Brain microvascular endothelial cell (primary cell): ENCODE measurements at regions not wholly inside any gene's neighbourhood (a gene's known extent, or its start where the extent isn't known, plus 50 kb on each side); places are given as distances from the start of the nearest gene placed in this dataset.
"Not testable (repeated sequence)": the region's sequence is repeated elsewhere in the genome, so short reads cannot be mapped to it uniquely, and the experiment has no call there.

Experiments
- DNase-seq: peaks from one replicate; pipeline ENCODE4 v3.0.0-alpha.2; 2020
- H3K27ac ChIP-seq: fragments of 250-450 bp; sonication (Bioruptor Pico); 2 replicates; pipeline ENCODE4 v1.5.1; 2020; ENCODE audit warnings: mild to moderate bottlenecking, moderate library complexity
- H3K27me3 ChIP-seq: fragments of 250-450 bp; sonication (Bioruptor Pico); replicated peaks from 2 replicates; pipeline ENCODE4 v1.5.1; 2020; ENCODE audit warnings: mild to moderate bottlenecking
- H3K36me3 ChIP-seq: fragments of 250-450 bp; sonication (Bioruptor Pico); replicated peaks from 2 replicates; pipeline ENCODE4 v1.5.1; 2020; ENCODE audit warnings: mild to moderate bottlenecking
- H3K4me3 ChIP-seq: 2 replicates; pipeline ENCODE4 v1.5.1; 2011; ENCODE audit warnings: low read depth, mild to moderate bottlenecking, control low read depth, low read length, moderate library complexity
- CTCF ChIP-seq: IDR thresholded peaks from 2 replicates; pipeline ENCODE4 v1.5.1; 2011; ENCODE audit warnings: low read depth, mild to moderate bottlenecking, moderate library complexity, low read length, control low read depth, inconsistent platforms; ENCODE audit errors: missing control alignments
- in situ Hi-C: cut with HindIII; loops from 2 replicates; pipeline ENCODE4 v1.10.0; 2017; ENCODE audit warnings: low sequenced_read_pairs, low pct_ligation_motif_present

- no peak for TF ChIP-seq CTCF
- Histone ChIP-seq H3K27ac (no peak overlapping the region), H3K36me3 (no peaks in the 10 kb centered on the region), H3K27me3 (no peaks in the 10 kb centered on the region), H3K4me3 (no peak overlapping the region)
- no peak for DNase-seq
- in situ Hi-C loops, result no loop called here
Measured at GRCh38 chr12:102329883-102330282, 132.2 kb upstream of the PMCH start.

GRCh38 chr12:102326982-102327381 lies 129.3 kb upstream of the PMCH start:
- H3K4me3 ChIP-seq, result no peak overlapping the region
- no peak for TF ChIP-seq CTCF
- H3K36me3 ChIP-seq, result no peaks in the 10 kb centered on the region
- no peak for DNase-seq
- no peak overlapping the region for H3K27ac ChIP-seq
- no peaks in the 10 kb centered on the region for H3K27me3 ChIP-seq
- in situ Hi-C loops, result no loop called here

GRCh38 chr12:102325108-102325507 lies 127.5 kb upstream of the PMCH start:
- H3K4me3 ChIP-seq, DNase-seq, H3K27ac ChIP-seq, in situ Hi-C loops, H3K27me3 ChIP-seq, H3K36me3 ChIP-seq: not testable (repeated sequence)

GRCh38 chr12:102323799-102324198 lies 126.2 kb upstream of the PMCH start:
- Histone ChIP-seq H3K36me3 (no peaks in the 10 kb centered on the region), H3K27me3 (no peaks in the 10 kb centered on the region), H3K4me3 (no peak overlapping the region), H3K27ac (no peak overlapping the region)
- no peak for DNase-seq
- in situ Hi-C loops, result no loop called here
- TF ChIP-seq CTCF, result no peak

- Histone ChIP-seq H3K27me3 (no peaks in the 10 kb centered on the region), H3K27ac (no peak overlapping the region), H3K4me3 (no peak overlapping the region), H3K36me3 (no peaks in the 10 kb centered on the region)
- DNase-seq, result no peak
- in situ Hi-C loops, result no loop called here
- no peak for TF ChIP-seq CTCF
Measured at GRCh38 chr12:102322254-102322653, 124.6 kb upstream of the PMCH start.

- in situ Hi-C loops, result no loop called here
- Histone ChIP-seq H3K27ac (no peak overlapping the region), H3K4me3 (no peak overlapping the region), H3K36me3 (no peaks in the 10 kb centered on the region), H3K27me3 (no peaks in the 10 kb centered on the region)
- no peak for DNase-seq
- no peak for TF ChIP-seq CTCF
Measured at GRCh38 chr12:102321305-102322082, 123.9 kb upstream of the PMCH start.
